ENCODE measurements at regions not wholly inside any gene's neighbourhood (a gene's known extent, or its start where the extent isn't known, plus 50 kb on each side); places are given as distances from the start of the nearest gene placed in this dataset.

GRCh38 chr4:18751083-18751482 lies 729.5 kb upstream of the LCORL start:
- Histone ChIP-seq H4K20me1 (ENCODE audit: control insufficient read depth, insufficient read depth) (no peaks in the 10 kb centered on the region), H3K4me3 (no peak overlapping the region), H3K36me3 (ENCODE audit: control insufficient read depth in 2 of 2, insufficient read depth in 2 of 2, low read length in 1 of 2) (no peaks in the 10 kb centered on the region), H2AFZ (ENCODE audit: control insufficient read depth, low read depth, low read length) (no peak overlapping the region), H3K27me3 (replicated peaks in 1 of 2; ENCODE audit: control insufficient read depth in 2 of 2, insufficient read depth in 2 of 2, low read length in 1 of 2) (no peaks in the 10 kb centered on the region), H3K79me2 (ENCODE audit: control insufficient read depth, insufficient read depth, low read length) (no peaks in the 10 kb centered on the region), H3K4me1 (ENCODE audit: control insufficient read depth, insufficient read depth, low read length) (no peaks in the 10 kb centered on the region), H3K27ac (ENCODE audit: control insufficient read depth, insufficient read depth) (no peak overlapping the region), H3K9me3 (replicated peaks; ENCODE audit: control insufficient read depth, insufficient read depth, low read length) (no peaks in the 10 kb centered on the region), H3K4me2 (ENCODE audit: control insufficient read depth, insufficient read depth) (no peak overlapping the region), H3K9ac (ENCODE audit: control insufficient read depth, insufficient read depth, low read length) (no peak overlapping the region)
- DNase-seq (ENCODE audit: low read depth, low spot score) (no peak), FAIRE-seq (no peak), ATAC-seq (no peak)
- no TSS peak for BruUV-seq (replicated peaks)
- WGBS (ENCODE audit: insufficient coverage, insufficient replicate concordance, low lambda C conversion rate, missing lambda C conversion rate): 27% methylated on average over 1 of the region's 1 CpG
- ChIA-PET RAD21 (ENCODE audit: unreplicated experiment) (no interaction called here), SMC1A (ENCODE audit: uncharacterized antibody, unreplicated experiment) (no interaction called here), POLR2A (no interaction called here), CTCF (no interaction called here)
- in situ Hi-C loops (cut with MboI): no loop called here
- intact Hi-C loops (cut with micrococcal nuclease; ENCODE audit: unreplicated experiment): no loop called here
- TF ChIP-seq BCL11A (IDR thresholded peaks at IDR 0.05; ENCODE audit: low read depth, low read length) (no peak), MEF2B (IDR thresholded peaks at IDR 0.05; ENCODE audit: partially characterized antibody, poor library complexity, severe bottlenecking) (no peak), BCLAF1 (IDR thresholded peaks at IDR 0.05) (no peak), ZNF592 (IDR thresholded peaks at IDR 0.05) (no peak), HDAC6 (IDR thresholded peaks at IDR 0.05; ENCODE audit: unreplicated experiment) (no peak), CUX1 (IDR thresholded peaks at IDR 0.05; ENCODE audit: insufficient replicate concordance, low read depth, low read length) (no peak), BCL3 (IDR thresholded peaks at IDR 0.05; ENCODE audit: borderline replicate concordance, insufficient read depth, low read depth, low read length, poor library complexity, severe bottlenecking) (no peak), NFYA (IDR thresholded peaks at IDR 0.05; ENCODE audit: borderline replicate concordance, low read depth, low read length) (no peak), KLF5 (IDR thresholded peaks at IDR 0.05; ENCODE audit: partially characterized antibody) (no peak)

Measured in GM12878 (cell line).